ACC112 (cell line): ENCODE measurements at regions not wholly inside any gene's neighbourhood (a gene's known extent, or its start where the extent isn't known, plus 50 kb on each side); places are given as distances from the start of the nearest gene placed in this dataset.

Source experiments
- H2AFZ ChIP-seq: fragments of 200-600 bp; sonication (generic); one replicate; pipeline ENCODE4 v1.6.0; 2017; ENCODE audit warnings: antibody characterized with exemption, low read length; ENCODE audit not compliant: unreplicated experiment
- H3K27ac ChIP-seq: fragments of 200-600 bp; sonication (generic); 2 replicates; pipeline ENCODE4 v1.5.1; 2014; ENCODE audit warnings: low read depth, mild to moderate bottlenecking, antibody characterized with exemption, low read length, moderate library complexity
- H3K27me3 ChIP-seq: fragments of 200-600 bp; sonication (generic); 2 replicates; pipeline ENCODE4 v1.6.1; 2014; ENCODE audit warnings: mild to moderate bottlenecking, antibody characterized with exemption, low read length, moderate library complexity, mixed read lengths; ENCODE audit not compliant: insufficient read depth
- H3K36me3 ChIP-seq: fragments of 200-600 bp; sonication (generic); 2 replicates; pipeline ENCODE4 v1.6.1; 2016; ENCODE audit warnings: mild to moderate bottlenecking, antibody characterized with exemption, low read length, moderate library complexity, mixed read lengths; ENCODE audit not compliant: insufficient read depth
- H3K4me1 ChIP-seq: fragments of 200-600 bp; sonication (generic); one replicate; pipeline ENCODE4 v1.6.1; 2016; ENCODE audit warnings: low read length, mixed read lengths; ENCODE audit not compliant: insufficient read depth, unreplicated experiment, control insufficient read depth
- H3K4me3 ChIP-seq: fragments of 200-600 bp; sonication (generic); 2 replicates; pipeline ENCODE4 v1.5.1; 2014; ENCODE audit warnings: mild to moderate bottlenecking, low read depth, low read length
- H3K79me2 ChIP-seq: fragments of 200-600 bp; sonication (generic); one replicate; pipeline ENCODE4 v1.6.0; 2016; ENCODE audit warnings: low read length; ENCODE audit not compliant: control insufficient read depth, unreplicated experiment, insufficient read depth

DNA sequence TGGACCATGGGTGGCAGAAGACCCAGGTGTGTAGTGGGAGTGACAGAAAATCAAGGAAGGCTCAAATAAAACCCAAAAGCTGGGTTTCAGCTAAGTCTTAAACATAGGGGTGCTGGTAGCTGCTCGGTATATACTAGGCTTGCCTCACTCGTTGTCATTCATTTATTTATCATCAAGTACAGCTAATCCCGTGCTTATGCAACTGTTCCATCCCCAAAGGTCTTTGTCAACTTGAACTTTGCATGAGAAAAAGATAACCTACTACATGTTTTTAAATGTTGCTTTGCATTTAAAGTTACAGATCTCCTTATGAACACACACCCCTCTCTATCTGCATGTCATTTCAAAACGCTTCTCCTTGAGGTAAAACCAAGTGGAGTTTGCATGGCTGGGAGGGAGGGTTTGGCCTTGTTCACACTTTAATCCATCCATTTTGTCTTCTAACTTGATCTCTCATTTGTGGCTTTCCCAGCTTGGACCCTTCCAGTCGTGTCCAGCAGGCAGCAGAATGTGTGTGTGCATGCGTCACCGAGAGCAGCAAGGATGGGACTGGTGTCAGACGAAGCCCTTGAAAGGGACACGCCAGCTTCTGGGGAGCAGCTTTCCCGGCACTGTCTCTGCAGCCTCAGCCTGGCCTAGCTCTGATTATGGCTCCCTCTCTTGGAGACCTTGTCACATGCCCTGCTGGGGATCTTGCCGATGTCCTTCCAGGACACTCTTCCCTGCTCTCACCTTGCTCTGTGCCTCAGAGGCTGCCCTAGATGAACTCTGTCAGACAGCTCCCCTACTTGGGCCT, 133.5 kb downstream of the GADD45G start:
- Histone ChIP-seq H3K36me3 (no peaks in the 10 kb centered on the region), H2AFZ (no peak overlapping the region), H3K4me1 (no peaks in the 10 kb centered on the region), H3K27ac (no peak overlapping the region), H3K79me2 (no peaks in the 10 kb centered on the region), H3K27me3 (no peaks in the 10 kb centered on the region), H3K4me3 (no peak overlapping the region)

DNA sequence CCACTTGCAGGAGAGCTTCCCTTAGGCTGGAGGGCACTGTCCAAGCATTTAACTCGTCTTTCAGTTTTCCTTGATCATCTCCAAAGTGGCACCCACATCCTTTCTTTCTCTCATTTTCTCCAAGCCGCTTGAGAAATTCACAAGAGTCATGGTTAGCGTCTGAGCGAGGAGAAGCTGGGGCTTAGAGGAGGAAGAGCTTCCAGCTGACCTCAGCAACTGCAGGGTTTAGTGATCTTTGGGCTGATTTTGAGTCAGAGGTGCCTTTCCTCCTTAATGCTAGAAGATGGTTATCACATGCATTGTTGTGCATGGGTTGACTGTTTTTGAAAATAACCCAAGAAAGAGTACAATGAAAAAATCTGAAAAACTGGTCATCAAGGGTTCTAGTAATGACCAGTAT, 134.7 kb downstream of the GADD45G start:
- no peaks in the 10 kb centered on the region for H3K36me3 ChIP-seq
- H2AFZ ChIP-seq, result no peak overlapping the region
- H3K4me1 ChIP-seq, result no peaks in the 10 kb centered on the region
- H3K4me3 ChIP-seq, result no peak overlapping the region
- no peaks in the 10 kb centered on the region for H3K27me3 ChIP-seq
- no peak overlapping the region for H3K27ac ChIP-seq
- no peaks in the 10 kb centered on the region for H3K79me2 ChIP-seq

DNA sequence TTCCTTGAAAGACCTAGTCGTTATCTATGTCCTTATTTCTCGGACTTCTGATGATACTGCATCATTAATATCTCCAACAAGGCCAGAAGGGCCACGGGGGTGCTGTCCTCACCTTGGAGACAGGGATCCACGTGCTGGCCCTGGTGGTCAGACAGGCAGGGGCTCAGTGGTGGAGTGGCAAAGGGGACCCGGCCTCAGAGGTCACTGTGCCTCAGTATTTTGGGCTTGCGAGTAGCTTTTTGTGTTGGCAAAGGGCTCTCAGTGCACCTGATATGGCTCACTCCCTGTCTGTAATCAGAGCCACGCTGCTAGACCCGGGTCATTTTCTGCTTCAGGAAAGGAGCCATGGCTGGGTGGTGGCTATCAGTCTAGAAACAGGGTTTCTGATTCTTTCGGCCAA, 135.1 kb downstream of the GADD45G start:
- Histone ChIP-seq H3K4me3 (no peak overlapping the region), H2AFZ (no peak overlapping the region)

DNA sequence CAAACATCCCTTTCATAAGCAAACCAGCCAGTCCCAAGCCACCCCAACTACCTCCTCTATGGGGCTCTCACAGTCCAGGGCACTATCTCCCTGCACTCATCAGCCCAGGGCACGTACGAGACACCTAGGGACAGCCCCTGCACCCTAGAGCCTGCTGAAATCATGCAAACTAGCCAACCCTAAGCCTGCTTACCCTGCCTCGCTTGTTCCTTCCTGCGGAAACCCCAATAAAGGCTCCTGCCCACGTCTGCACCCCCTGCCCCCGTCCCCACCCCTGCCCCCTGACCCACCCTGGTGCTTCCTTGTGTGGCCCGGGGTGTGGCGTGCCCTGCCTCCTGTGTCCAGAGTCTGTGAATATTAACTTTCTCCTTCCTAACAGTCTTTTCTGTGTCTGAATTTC, 135.9 kb downstream of the GADD45G start:
- no peaks in the 10 kb centered on the region for H3K36me3 ChIP-seq
- no peaks in the 10 kb centered on the region for H3K4me1 ChIP-seq
- no peaks in the 10 kb centered on the region for H3K79me2 ChIP-seq
- no peaks in the 10 kb centered on the region for H3K27me3 ChIP-seq
- H3K27ac ChIP-seq, result no peak overlapping the region
- no peak overlapping the region for H3K4me3 ChIP-seq
- H2AFZ ChIP-seq, result no peak overlapping the region

More for the DNA sequence above, 135.1 kb downstream of the GADD45G start:
- no peaks in the 10 kb centered on the region for H3K4me1 ChIP-seq
- H3K36me3 ChIP-seq, result no peaks in the 10 kb centered on the region
- H3K27ac ChIP-seq, result no peak overlapping the region
- H3K79me2 ChIP-seq, result no peaks in the 10 kb centered on the region
- H3K27me3 ChIP-seq, result no peaks in the 10 kb centered on the region

- Histone ChIP-seq H3K79me2 (no peaks in the 10 kb centered on the region), H3K4me3 (no peak overlapping the region), H2AFZ (no peak overlapping the region), H3K4me1 (no peaks in the 10 kb centered on the region), H3K36me3 (no peaks in the 10 kb centered on the region), H3K27me3 (no peaks in the 10 kb centered on the region), H3K27ac (no peak overlapping the region)
Measured at GRCh38 chr9:89742660-89743059, 137.8 kb downstream of the GADD45G start.

DNA sequence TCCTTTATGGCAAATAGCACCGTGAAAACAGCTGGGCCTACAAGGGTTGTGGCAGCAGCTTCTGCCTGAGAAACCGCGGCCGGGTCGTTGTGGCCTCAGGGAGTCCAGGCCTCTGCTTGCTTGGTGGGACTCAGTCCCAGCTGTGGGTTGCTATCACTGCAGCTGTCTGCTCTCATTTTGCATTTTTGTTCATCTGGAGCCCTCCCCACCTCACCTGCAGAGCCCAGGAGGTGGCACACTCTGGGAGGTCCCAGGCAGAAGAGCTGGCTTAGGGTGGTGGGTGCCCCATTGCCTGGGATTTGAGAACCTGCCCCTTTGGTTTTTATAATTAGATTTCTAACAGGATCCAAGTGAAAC, 138.4 kb downstream of the GADD45G start:
- no peaks in the 10 kb centered on the region for H3K36me3 ChIP-seq
- no peaks in the 10 kb centered on the region for H3K27me3 ChIP-seq
- H3K4me1 ChIP-seq, result no peaks in the 10 kb centered on the region
- H2AFZ ChIP-seq, result no peak overlapping the region
- no peak overlapping the region for H3K4me3 ChIP-seq
- no peaks in the 10 kb centered on the region for H3K79me2 ChIP-seq
- H3K27ac ChIP-seq, result no peak overlapping the region

- H3K4me1 ChIP-seq, result no peaks in the 10 kb centered on the region
- no peaks in the 10 kb centered on the region for H3K36me3 ChIP-seq
- no peaks in the 10 kb centered on the region for H3K27me3 ChIP-seq
- no peak overlapping the region for H2AFZ ChIP-seq
- H3K79me2 ChIP-seq, result no peaks in the 10 kb centered on the region
- H3K4me3 ChIP-seq, result no peak overlapping the region
- no peak overlapping the region for H3K27ac ChIP-seq
Measured at GRCh38 chr9:89743573-89744254, 138.9 kb downstream of the GADD45G start.

DNA sequence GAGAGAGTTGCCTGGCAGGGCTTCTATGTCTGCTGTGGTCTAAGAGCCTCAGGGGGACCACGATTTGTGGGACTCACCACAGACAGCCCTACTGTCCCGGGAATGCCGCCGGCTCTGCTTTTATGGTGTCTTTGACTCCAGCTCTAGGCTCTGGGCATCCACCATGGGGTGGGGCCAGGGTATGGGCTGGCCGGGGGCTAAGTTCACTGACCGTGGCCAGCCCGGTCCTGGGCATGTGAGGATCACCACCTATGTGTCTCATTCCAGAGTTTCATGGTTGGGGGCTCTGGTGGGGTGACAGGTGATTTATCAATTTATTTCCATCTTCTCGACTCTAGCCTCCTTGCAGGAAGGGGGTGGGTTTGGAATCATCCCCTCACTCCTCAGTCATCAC, 139.4 kb downstream of the GADD45G start:
- Histone ChIP-seq H3K27me3 (no peaks in the 10 kb centered on the region), H2AFZ (no peak overlapping the region), H3K27ac (no peak overlapping the region), H3K36me3 (no peaks in the 10 kb centered on the region), H3K79me2 (no peaks in the 10 kb centered on the region), H3K4me3 (no peak overlapping the region), H3K4me1 (no peaks in the 10 kb centered on the region)

GRCh38 chr9:89744730-89745129, 139.9 kb downstream of the GADD45G start:
- no peak overlapping the region for H3K27ac ChIP-seq
- H3K4me1 ChIP-seq, result no peaks in the 10 kb centered on the region
- H3K79me2 ChIP-seq, result no peaks in the 10 kb centered on the region
- no peaks in the 10 kb centered on the region for H3K36me3 ChIP-seq
- H3K4me3 ChIP-seq, result no peak overlapping the region
- H3K27me3 ChIP-seq, result no peaks in the 10 kb centered on the region
- no peak overlapping the region for H2AFZ ChIP-seq

- no peaks in the 10 kb centered on the region for H3K36me3 ChIP-seq
Measured at GRCh38 chr9:89745601-89746376, 141.0 kb downstream of the GADD45G start.

More at GRCh38 chr9:89745601-89746376, 141.0 kb downstream of the GADD45G start:
- Histone ChIP-seq H3K27ac (no peak overlapping the region), H3K79me2 (no peaks in the 10 kb centered on the region), H3K27me3 (no peaks in the 10 kb centered on the region), H3K4me1 (no peaks in the 10 kb centered on the region), H2AFZ (no peak overlapping the region), H3K4me3 (no peak overlapping the region)
